ENCODE measurements at regions not wholly inside any gene's neighbourhood (a gene's known extent, or its start where the extent isn't known, plus 50 kb on each side); places are given as distances from the start of the nearest gene placed in this dataset.

DNA sequence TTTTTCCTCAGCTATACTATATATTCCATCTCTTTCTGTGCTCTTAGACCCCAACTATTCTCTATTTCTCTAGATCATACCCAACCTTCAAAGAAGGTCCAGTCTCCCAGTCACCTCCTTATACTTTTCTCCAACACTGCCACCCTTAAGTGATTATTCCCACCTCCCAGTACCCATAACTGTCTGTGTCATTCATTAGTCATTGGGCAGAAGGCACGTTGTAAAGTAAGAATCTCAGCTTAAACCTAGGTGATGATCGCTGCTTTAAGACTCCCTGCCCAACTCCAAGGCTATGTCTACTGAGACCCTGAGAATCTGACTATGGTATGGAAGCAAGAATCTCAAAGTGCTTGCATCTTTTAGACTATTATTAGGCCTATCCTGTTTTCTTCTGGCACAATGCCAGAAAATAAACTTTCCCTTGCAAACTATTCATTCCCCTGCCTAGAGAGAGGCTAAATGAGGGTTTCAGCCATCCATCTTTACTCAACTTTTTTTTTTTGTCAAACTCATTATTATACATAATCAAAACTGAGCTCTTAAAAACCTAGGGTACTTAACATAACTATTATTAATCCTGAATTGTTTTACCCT lies 174.3 kb upstream of the DPT start:
- TF ChIP-seq EED (CRISPR knock-in tag; IDR thresholded peaks at IDR 0.05): no peak
- TF ChIP-seq, protein P1, sequence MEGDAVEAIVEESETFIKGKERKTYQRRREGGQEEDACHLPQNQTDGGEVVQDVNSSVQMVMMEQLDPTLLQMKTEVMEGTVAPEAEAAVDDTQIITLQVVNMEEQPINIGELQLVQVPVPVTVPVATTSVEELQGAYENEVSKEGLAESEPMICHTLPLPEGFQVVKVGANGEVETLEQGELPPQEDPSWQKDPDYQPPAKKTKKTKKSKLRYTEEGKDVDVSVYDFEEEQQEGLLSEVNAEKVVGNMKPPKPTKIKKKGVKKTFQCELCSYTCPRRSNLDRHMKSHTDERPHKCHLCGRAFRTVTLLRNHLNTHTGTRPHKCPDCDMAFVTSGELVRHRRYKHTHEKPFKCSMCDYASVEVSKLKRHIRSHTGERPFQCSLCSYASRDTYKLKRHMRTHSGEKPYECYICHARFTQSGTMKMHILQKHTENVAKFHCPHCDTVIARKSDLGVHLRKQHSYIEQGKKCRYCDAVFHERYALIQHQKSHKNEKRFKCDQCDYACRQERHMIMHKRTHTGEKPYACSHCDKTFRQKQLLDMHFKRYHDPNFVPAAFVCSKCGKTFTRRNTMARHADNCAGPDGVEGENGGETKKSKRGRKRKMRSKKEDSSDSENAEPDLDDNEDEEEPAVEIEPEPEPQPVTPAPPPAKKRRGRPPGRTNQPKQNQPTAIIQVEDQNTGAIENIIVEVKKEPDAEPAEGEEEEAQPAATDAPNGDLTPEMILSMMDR (CRISPR knock-in tag; IDR thresholded peaks at IDR 0.05): no peak
- no peak for TF ChIP-seq POLR2AphosphoS2 (IDR thresholded peaks at IDR 0.05; ENCODE audit: low read depth, low read length)
- TF ChIP-seq NR3C1 (CRISPR knock-in tag; IDR thresholded peaks at IDR 0.05): no peak
- no peak for TF ChIP-seq PRDM10 (CRISPR knock-in tag; IDR thresholded peaks at IDR 0.05; ENCODE audit: low read depth)
- no peak for TF ChIP-seq ATF2 (CRISPR knock-in tag; IDR thresholded peaks at IDR 0.05)
- no peak for TF ChIP-seq CEBPG (CRISPR knock-in tag; IDR thresholded peaks at IDR 0.05)
- no peak for TF ChIP-seq ZBTB21 (CRISPR knock-in tag; IDR thresholded peaks at IDR 0.05)
- TF ChIP-seq E2F2 (CRISPR knock-in tag; IDR thresholded peaks at IDR 0.05; ENCODE audit: borderline replicate concordance): no peak
- no peak for TF ChIP-seq SP1 (IDR thresholded peaks at IDR 0.05)
- no peak for TF ChIP-seq SP1 (CRISPR knock-in tag; IDR thresholded peaks at IDR 0.05)
- no peak for TF ChIP-seq POLR2A (IDR thresholded peaks at IDR 0.05; ENCODE audit: insufficient read depth in 1 of 2, low read depth in 2 of 2, low read length in 2 of 2)
- TF ChIP-seq SNAPC5 (CRISPR knock-in tag; IDR thresholded peaks at IDR 0.05; ENCODE audit: borderline replicate concordance): no peak
